Fibroblast of skin of scalp (primary cell): ENCODE measurements at regions not wholly inside any gene's neighbourhood (a gene's known extent, or its start where the extent isn't known, plus 50 kb on each side); places are given as distances from the start of the nearest gene placed in this dataset.

Experiments
- DNase-seq: peaks from one replicate; pipeline ENCODE4 v3.0.0-alpha.2; 2013

DNA sequence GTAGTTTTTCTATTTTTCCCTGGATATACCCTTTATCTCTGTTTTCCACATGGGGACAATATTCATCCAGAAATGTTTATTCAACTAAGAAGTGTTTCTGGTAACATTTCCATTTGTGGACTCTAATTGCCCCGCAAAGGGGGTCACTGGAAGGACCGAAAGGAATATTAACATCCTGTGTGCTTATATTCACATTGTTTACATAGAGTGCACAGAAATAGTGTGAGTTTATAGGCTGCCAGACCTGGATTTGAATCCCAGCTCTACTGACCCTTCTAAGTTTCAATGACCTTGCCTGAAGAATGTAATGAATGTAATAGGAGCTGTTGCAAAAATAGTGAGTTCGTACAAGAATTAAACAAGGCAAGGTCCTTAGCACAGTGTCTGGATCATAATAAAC is 152.9 kb upstream of the NCKAP5 start:
- no peak for DNase-seq

DNA sequence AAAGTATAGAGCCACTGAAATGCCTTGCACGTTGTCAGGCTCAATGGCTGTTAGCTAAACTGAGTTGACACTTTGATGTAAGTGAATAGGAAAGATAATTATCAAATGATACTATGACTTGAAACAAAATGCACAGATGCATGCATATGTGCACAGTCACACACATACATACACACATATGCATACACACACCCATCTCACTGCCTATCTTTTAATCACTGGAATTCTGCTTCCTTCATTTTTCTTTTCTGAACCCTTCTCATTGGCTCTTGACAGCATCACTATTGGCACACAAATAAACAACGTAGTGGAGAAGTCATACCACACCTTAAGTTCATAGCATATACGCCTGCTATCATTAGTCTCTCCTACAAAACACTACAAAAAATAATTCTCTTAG is 154.9 kb upstream of the NCKAP5 start:
- no peak for DNase-seq

DNA sequence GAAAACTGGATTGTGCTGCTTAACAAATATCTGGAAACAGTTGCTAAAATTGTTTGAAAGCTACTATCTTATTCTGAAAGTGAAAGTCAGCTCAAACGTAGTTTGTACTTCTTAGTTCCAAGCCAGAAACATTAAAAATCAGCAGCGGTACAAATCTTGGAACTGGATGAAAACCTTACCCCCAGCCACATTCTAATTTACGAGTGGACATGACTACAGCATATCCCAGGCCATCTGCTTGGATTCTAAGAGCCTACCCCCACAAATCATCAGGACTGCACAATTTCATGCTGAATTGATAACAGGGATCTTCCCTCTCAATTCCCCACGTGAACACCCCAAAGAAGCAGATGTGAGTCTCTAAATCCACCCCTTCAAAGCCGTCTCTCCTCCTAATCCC is 158.7 kb upstream of the NCKAP5 start:
- no peak for DNase-seq

DNA sequence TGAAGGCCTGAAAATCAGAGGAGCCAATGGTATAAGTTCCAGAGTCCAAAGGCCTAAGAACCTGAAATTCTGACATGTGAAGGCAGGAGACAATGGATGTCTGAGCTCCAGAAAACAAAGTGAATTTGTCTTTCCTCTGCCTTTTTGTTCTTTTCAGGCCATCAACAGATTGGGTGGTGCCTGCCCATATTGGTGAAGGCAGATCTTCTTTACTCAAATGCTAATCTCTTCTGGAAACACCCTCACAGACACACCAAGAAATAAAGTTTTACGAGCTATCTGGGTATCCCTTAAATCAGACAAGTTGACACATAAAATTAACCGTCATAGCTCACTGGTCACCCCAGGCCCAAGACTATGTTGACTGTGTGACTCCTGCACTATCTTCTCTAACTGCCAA is 163.8 kb upstream of the NCKAP5 start:
- no peak for DNase-seq

DNA sequence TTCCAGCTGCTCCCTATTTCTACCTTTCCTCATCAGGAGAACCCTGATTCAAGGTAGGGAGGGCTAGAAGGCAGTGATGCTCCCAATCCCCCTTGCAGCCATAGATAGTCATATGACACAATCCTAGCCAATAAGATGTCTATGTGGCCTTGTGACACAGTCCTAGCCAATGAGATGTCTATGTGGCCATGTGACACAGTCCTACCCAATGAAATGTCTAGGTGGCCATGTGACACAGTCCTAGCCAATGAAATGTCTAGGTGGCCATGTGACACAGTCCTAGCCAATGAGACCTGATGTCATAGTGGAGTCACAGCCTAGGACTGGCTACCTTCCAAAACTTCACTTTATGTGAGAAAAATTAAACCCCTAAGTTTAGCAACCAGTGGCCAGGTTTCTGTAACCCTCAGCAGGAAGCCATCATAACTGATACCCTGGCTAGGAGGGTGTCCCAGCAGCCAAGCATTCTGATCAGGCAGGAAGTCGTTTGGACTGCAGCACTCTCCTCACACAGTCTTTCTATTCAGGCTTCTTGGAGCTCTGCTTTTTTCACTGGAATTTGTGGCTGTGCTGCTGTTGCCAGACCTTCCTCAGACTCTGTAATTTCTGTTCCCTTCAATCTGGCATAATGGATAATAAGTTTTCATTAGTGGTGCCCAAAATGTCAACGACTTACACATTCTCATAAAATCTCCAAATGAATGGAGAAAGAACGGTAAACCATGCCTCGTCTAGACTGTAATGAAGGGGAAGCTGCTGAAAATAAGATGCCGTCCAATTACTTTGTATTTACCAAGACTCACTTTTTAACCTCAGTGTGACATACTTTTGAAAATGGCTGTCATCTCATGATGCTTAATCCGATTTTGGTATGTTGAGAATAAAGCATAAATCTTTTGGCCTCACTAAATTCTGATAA is 165.0 kb upstream of the NCKAP5 start:
- DNase-seq: peak; percentile 70

DNA sequence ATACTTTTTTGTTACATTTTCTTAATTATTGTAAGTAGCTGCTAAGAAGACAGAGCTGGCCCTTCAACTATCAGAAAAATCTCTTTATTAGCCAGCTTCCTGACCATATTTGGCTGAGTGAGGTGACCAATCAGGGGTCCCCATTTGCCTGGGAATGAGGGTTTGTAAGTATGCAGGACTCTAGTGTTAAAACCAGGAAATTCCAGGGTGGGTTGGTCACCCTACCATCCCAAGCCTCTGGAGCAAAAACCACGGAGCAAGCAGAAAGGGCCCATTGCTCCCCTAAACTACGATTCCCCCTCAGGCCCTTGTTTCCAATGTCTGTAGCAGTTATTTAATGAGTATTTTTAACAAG is 165.6 kb upstream of the NCKAP5 start:
- peak; percentile 99 for DNase-seq

DNA sequence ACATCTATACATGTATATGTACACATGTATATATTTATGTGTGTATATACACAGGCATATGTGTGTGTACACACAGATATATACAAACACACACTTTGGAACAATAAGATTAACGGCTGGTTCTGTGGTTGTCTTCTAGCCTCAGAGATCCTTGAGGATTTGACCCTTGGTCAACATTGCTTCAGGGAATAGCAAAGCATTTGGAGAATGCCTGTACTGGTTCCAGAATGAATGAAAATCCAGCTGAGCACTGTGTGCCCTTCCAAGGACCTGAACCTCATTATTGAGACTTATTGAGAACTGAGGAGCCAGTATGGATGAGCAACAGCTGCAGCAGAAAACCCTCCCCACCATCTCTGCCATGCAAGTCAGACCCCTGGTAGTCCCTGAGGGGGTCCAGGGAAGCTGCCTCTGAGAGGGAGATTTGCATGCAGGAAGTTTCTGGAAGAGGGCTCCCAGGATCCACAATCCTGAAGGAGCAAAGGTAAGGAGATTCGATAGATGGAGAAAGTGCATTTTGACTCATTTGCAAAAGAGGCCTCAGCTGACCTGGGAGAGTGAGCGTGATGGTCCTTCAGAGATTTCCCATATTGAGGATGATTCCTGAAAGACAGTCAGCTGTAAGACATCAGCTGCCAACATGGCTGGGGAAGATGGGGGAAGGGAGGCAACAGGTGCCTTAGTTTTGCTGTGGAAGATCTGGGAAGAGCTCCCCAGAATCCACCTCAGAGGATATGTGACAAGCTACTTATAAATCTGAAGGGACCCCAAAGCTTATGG is 166.6 kb upstream of the NCKAP5 start:
- DNase-seq: peak; percentile 81

DNA sequence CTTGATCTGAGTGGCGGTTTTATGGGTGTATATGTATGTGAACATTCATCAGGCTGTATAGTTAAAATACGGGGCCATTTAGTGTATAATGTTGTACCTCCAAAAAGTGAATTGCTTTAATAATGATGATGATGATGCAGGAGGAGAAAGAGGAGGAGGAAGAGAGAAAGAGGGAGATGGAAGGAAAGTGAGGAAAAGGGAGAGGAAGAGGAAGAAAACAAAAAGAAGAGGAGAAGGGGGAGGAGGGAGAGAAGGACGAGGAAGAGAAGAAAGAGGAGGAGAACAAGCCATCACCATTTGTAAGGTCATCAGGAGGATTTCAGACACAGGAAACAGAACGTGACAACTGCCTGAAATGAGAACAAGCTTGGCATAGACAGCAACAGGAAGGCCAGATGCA is 168.4 kb upstream of the NCKAP5 start:
- DNase-seq: no peak

DNA sequence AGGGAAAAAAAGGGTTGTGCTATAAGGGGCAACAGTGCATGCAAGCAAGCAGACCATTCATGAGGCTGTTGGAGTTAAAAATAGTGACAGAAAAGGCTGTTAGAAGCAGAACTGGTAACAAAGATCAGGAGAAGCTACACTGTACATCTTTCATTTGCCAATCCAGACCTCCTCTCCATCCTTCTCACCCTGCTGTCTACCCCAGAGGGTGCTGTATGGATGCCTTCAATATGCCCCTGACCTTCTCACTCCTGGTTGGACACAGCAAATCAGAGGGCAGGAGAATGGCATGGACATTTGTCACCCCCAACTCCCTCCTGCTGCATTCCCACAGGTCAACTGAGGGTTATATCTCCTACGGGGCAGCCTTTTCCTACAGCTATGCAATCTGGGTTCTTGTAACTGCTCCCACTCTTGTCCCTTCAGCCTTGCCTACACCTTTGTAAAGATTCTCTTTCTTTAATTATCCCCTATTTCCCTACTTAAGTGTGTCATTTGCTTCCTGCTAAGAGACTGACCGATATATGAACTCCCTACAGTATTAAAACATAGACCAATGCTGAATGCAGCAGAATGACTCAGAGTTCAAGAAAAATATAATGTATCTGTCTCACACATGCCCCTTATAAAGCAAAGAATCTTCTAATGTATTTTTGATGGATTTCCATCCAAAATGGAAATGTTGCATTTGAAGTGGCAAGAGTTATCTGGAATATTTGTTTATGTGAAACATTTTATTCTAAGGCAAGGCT is 169.2 kb upstream of the NCKAP5 start:
- DNase-seq: peak; percentile 77

DNA sequence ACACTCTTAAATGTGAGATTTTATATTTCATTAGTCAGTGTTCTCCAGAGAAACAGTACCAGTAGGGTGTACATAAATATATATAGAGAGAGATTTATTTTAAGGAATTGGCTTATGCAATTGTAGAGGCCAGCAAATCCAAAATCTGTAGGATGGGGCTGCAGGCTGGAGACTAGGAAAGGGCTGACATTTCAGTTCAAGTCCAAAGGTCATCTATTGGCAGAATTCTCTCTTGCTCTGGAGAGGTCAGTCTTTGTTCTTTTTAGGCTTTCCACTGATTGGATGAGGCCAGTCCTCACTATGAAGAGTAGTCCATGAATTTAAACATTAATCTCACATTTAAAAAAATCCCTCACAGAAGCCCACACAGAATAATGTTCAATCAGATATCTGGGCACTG is 170.8 kb upstream of the NCKAP5 start:
- DNase-seq: no peak

DNA sequence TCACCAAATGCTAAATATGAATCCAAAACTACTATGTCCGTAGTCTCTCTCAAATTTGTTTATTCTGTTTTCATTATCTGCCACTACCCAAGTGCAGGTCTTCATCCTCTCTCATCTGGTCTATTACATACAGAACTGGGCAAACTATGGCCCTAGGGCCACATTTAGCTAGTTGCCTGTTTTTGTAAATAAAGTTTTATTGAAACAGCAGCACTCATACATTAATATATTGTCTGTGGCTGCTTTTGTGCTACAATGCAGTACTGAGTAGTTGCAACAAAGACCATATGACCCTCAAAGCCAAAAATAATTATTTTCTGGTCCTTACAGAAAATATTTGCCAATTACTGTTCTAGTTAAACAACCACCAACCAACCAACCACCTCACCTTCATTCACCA is 172.2 kb upstream of the NCKAP5 start:
- no peak for DNase-seq

DNA sequence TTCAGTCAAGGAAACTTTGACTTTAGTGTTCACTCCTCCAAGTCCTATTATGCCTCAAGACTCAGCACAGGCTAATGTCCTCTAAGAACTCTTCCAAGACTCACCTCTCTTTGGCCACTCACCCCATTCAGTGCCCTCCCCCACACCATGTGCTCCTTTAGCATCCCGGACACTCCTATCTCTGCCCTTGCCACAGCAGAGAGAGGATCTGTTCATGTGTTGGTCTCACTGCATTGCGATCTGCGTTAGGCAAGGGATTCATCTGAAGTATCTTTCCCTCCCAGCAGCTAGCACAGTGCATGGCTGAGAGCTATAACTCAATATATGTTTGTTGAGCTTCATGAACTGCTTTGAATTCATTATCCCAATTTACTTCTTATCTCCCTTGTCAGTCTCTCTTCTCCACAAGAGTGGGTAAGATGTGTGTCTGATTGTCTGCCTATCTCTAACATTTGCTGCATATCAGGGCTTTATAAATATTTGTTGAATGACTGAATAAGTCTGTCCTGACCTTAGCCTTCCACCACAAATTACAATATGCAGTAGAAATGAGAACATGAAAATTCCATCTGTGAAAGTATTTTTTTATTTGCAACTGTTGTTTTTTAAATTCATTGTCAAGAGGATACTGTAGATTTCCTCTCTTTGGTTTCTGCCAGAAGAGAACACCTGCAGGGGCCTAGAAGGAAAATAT is 179.9 kb upstream of the NCKAP5 start:
- peak; percentile 59 for DNase-seq

DNA sequence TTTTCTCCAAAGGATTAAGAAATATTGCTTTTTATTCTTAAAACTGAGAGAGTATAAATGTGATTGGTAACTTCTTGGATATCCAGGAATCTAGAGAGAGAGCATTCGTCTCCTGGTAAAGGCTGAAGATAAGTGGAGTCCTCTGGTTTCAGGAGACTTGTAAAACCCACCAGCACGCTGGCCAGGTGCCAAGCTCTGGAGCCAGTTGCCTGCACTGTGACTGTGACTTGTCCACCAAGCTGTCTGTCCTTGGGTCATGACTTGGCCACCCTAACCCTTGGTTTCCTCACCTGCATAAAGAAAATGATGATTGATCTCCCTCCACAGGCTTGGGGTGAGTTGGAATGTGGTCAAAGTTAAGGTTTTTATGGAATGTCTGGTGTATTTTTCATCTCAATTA is 185.4 kb upstream of the NCKAP5 start:
- DNase-seq: no peak

DNA sequence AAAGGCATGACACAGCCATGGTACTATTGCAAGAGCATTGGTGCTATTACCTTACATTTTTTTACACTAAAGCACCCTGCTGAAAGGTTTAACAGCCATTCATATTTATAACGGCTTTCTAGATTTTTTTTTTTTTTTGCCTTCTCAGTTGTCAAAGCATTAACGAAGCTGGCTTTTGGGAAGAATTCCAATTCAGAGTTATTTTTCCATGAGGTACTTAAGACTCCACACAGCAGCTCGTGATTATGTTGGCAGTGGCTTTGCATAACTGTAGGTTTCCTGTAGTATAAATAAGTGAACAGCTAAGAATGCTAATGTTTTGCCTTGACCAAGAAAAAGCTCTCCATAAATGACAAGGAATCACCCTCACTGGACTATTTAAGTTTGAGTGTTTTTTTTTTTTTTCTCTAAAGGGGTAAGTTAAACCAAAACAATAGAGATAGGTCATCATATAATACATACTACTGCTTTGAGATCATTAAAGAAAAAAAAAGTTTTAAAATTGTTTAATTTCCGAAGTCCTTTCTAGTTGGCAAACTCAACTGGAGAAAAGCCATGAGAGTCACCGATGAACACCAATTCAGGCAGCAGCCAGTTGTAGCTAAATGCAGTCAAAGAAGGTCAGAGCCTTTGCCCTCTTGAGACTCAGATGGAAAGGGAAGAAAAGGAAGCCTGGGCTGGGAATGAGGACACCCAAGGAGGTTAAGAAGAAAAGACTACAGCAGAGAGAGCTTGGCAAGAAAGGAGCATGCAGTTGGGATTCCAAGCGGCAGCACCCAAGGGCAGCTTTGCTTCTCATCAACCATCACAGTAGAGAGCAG is 187.4 kb upstream of the NCKAP5 start:
- DNase-seq: peak; percentile 99

DNA sequence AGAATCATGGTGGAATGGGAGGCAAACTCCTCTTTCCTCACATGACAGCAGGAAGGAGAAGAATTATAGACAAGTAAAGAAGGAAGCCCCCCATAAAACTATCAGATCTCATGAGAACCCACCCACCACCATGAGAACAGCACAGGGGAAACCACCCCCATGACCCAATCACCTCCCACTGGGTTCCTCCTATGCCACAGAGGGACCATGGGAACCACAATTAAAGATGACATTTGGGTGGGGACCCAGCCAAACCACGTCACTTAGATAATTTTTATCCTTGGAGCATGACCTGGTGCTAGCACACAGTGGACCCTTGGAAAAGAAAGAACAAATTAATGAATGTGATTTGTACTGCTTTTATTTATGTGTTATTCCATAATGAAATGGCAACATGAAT is 188.6 kb upstream of the NCKAP5 start:
- no peak for DNase-seq

DNA sequence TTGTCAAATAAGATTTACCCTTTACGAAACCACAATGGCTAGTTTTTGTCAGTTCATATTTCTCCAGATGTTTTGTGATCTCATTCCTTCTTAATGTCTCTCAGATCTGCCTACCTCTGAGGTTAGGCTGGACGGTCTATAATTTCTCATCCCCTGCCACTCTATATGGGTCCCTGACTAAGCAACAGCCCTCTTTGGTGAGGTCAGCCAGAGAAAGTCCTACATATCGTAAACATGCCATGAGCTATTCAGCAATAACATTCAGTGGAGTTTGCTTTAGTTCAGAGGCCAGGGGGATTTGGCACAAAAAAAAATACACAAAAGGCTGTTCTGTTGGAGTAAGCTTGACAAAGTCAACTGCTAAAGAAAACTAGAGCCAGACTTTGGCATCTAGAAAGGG is 192.1 kb upstream of the NCKAP5 start:
- peak; percentile 83 for DNase-seq

DNA sequence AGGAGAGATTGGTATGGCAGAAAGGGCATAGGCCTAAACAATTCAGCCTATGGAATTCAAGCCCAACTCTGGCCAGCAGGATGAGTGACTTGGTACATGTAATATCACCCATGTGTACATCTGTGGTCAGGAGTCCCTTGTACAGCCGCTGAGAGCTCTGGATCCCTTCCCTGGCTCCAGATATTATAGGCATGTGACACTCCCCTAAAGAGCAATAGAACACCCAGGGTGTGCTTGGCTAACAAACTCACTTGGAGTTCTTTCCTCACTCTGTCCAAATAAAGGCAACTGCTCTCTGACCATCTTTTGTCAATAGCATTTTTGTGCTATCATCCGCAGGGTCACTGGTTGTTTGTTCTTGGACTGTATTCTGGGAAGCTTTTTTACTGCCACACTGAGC is 197.4 kb upstream of the NCKAP5 start:
- peak; percentile 96 for DNase-seq

DNA sequence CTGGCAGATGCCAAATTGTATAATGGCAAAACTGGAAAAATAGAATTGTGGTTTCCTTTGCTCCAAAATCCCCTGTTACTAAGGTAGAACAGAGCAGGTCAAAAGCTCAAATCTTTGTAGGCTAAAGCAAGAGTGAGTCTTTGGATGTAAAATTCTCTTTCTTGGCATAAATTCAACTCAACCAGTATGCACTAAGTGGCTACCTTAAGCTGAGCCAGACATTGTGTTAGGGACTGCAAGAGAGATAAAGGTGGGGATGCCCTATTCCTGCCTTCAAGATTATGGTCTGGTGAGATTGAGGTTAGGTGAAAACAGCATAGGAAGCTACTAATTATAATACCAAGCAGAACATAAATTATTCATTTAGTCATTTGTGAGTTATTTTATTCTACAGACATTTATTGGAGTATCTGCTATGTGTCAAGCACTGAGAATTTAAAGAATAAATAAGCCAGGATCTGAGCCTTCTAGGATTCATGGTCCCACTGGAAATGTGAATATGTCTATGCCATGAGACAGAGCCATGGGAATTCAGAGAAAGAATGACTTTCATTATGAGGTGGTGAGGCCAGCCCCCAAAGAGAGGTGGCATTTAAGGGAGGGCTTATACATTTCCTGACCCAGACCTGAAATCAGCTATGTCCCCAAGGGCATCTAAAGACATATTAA is 198.0 kb upstream of the NCKAP5 start:
- DNase-seq: peak; percentile 82

DNA sequence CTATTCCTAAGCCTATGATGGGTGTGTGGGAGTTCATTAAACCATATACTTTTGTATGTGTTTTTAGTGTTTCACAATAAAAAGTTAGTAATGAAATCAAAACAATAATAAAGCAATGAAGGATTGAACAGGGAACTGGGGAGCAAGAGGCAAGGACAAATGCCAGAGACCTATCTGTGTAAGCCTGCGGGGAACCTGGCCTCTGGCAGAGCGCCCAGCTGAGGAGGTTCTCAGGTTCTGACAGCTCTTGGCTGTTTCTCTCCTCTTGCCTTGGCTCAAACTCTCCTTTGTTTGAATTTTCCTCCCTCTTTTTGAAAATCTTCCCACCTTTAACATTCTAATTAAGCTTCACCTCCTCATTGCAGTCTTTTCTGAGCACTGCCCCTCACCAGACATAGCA is 200.0 kb upstream of the NCKAP5 start:
- no peak for DNase-seq

DNA sequence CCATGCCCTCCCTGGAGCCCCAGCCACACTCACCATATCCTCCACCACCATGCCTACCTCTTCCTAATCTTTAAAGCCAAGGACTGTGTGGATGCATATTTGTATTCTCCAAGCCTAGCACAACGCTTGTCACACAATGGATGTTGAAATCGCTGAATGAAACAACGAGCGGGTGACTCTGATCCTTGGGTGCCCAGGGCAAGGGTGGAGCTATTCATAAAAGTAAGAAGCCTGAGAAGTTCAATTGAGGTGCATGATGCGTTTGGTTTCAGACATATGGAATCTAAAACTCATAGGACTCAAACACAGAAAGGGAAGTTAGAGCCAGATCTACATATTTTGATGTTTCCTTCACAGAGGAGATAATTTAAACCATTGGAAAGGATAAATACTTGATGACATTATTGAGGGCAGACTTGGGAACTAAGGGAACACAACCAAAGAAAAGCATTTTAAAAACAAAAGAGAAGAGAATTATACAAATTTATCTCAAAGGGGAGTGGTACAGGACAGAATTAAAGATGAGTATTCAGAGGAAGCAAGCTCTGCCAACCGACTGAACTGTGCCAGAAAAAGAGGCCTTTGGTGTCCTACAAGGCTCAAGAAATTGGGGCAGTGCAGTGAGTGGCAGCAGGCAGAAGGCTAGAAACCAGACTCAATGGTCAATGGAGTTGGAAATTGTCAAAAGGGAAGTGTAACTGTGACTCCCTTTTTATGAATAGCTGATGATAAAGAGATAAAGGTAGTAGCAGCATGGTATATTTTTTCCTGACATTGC is 200.6 kb upstream of the NCKAP5 start:
- DNase-seq: no peak
